HG02852 (cell line): ENCODE measurements at regions not wholly inside any gene's neighbourhood (a gene's known extent, or its start where the extent isn't known, plus 50 kb on each side); places are given as distances from the start of the nearest gene placed in this dataset.
A peak's percentile ranks its signal among the peaks of the same experiment; 100 is the strongest.
"Not testable (repeated sequence)": the region's sequence is repeated elsewhere in the genome, so short reads cannot be mapped to it uniquely, and the experiment has no call there.

Source experiments
- ATAC-seq: cut with Tn5 transposase; IDR thresholded peaks from one replicate; pipeline ENCODE4 v1.9.1; 2021; ENCODE audit warnings: mild to moderate bottlenecking, moderate library complexity; ENCODE audit not compliant: unreplicated experiment

GRCh38 chr3:144771381-144771870 lies 799.8 kb downstream of the DIPK2A start:
- ATAC-seq, result no peak

GRCh38 chr3:144772372-144772771 lies 800.7 kb downstream of the DIPK2A start:
- no peak for ATAC-seq

- no peak for ATAC-seq
Measured at GRCh38 chr3:144773350-144773749, 801.7 kb downstream of the DIPK2A start.

GRCh38 chr3:144774897-144775296 lies 803.3 kb downstream of the DIPK2A start:
- ATAC-seq, result no peak

GRCh38 chr3:144775551-144775950 lies 803.9 kb downstream of the DIPK2A start:
- no peak for ATAC-seq

- ATAC-seq, result no peak
Measured at GRCh38 chr3:144777906-144778305, 806.3 kb downstream of the DIPK2A start.

GRCh38 chr3:144791034-144791433 lies 819.4 kb downstream of the DIPK2A start:
- ATAC-seq, result no peak

GRCh38 chr3:144801890-144802289 lies 830.3 kb downstream of the DIPK2A start:
- ATAC-seq, result no peak

GRCh38 chr3:144809380-144809779 lies 837.8 kb downstream of the DIPK2A start:
- peak; percentile 31 for ATAC-seq

- peak; percentile 94 for ATAC-seq
Measured at GRCh38 chr3:144810160-144810559, 838.5 kb downstream of the DIPK2A start.

- no peak for ATAC-seq
Measured at GRCh38 chr3:144815655-144816054, 844.0 kb downstream of the DIPK2A start.

- no peak for ATAC-seq
Measured at GRCh38 chr3:144816323-144816722, 844.7 kb downstream of the DIPK2A start.

GRCh38 chr3:144818973-144819372 lies 847.4 kb downstream of the DIPK2A start:
- ATAC-seq, result no peak

GRCh38 chr3:144820232-144820631 lies 848.6 kb downstream of the DIPK2A start:
- not testable (repeated sequence) for ATAC-seq

GRCh38 chr3:144820726-144821125 lies 849.1 kb downstream of the DIPK2A start:
- ATAC-seq, result no peak

- no peak for ATAC-seq
Measured at GRCh38 chr3:144821583-144821982, 850.0 kb downstream of the DIPK2A start.

- no peak for ATAC-seq
Measured at GRCh38 chr3:144822671-144823070, 851.0 kb downstream of the DIPK2A start.

- no peak for ATAC-seq
Measured at GRCh38 chr3:144831955-144832716, 860.5 kb downstream of the DIPK2A start.

GRCh38 chr3:144839991-144840390 lies 868.4 kb downstream of the DIPK2A start:
- no peak for ATAC-seq

- no peak for ATAC-seq
Measured at GRCh38 chr3:144840866-144841265, 869.2 kb downstream of the DIPK2A start.

- ATAC-seq, result no peak
Measured at GRCh38 chr3:144843099-144843498, 871.5 kb downstream of the DIPK2A start.

- no peak for ATAC-seq
Measured at GRCh38 chr3:144852999-144853398, 881.4 kb downstream of the DIPK2A start.

GRCh38 chr3:144854020-144854419 lies 882.4 kb downstream of the DIPK2A start:
- ATAC-seq, result not testable (repeated sequence)
